ENCODE measurements at regions not wholly inside any gene's neighbourhood (a gene's known extent, or its start where the extent isn't known, plus 50 kb on each side); places are given as distances from the start of the nearest gene placed in this dataset.
"Not testable (repeated sequence)": the region's sequence is repeated elsewhere in the genome, so short reads cannot be mapped to it uniquely, and the experiment has no call there.

- no peak for DNase-seq
Measured at GRCh38 chr16:54985156-54985555, 54.5 kb downstream of the IRX5 start.

GRCh38 chr16:54985668-54986067, 55.0 kb downstream of the IRX5 start:
- no peak for DNase-seq

DNA sequence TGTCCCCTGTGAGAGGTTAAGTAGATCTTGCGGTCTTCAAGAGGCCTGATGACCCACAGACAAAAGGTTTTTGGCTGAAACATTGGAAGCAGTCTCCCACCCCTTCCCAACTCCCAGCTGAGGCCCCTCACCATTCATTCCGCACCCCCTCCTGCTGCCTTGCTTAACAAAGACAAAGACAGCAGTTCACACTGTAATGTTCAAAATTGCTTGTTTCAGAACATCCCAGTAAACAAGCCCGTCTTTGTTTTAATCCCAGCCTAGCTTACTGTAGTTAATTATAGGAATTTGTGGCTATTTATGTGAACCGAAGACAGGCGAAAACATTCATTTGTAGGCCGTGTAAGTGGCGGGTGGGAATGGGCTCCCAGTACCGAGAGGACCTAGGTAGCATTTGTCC, 55.7 kb downstream of the IRX5 start:
- DNase-seq, result no peak

GRCh38 chr16:54987081-54987480, 56.4 kb downstream of the IRX5 start:
- DNase-seq, result no peak

DNA sequence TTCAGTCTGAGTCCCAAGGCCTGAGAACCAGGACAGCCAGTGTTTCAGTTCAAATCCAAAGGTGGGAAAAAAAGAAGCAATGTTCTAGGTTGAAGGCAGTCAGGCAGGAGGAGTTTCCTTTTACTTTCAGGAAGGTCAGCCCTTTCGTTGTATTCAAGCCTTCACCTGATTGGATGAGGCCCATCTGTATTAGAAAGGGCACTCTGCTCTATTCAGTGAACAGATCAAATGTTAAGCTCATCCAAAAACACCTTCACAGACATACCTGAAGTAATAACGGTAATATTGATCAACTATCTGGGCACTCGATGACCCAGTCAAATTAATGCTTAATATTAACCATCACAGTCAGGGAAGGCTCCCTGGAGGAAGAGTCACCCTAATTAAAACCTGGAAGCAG, 60.9 kb downstream of the IRX5 start:
- DNase-seq, result no peak

- not testable (repeated sequence) for DNase-seq
Measured at GRCh38 chr16:54991946-54992345, 61.3 kb downstream of the IRX5 start.

DNA sequence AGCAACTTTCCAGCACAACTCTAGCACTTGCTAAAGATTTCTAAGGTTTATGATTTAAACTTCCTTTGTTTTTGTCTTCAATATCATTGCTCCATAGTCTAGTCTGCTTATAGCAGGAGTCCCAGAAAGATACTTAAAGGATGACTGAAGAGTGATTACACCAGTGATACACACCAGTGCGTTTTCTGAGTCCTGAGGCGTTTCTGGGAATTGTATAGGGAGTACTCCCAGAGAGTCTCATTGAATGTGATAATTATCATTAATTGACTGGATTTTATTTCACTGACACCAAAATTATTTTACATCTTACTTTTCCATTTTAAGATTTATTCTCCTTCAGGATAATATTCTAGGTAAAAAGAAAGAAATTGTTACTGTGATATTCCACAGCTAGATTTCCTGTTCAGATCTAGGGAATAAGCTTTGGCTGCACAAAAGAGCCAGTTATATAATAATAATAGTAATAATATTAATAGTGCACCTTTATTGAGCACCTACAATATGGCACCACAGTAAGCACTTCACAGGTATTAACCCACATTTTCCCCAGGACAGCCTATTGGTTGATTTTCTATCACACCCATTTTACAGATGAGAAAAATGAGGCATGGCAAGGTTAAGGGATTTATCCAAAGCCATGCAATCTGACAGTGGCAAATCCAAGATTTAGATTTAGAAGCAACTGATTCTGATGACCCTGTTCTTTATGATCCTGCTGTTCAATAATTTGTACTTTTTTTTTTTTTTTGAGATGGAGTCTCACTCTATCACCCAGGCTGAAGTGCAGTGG, 62.6 kb downstream of the IRX5 start:
- DNase-seq, result no peak

GRCh38 chr16:54996186-54996585, 65.5 kb downstream of the IRX5 start:
- no peak for DNase-seq

GRCh38 chr16:54998834-54999233, 68.2 kb downstream of the IRX5 start:
- no peak for DNase-seq

GRCh38 chr16:54999481-54999880, 68.8 kb downstream of the IRX5 start:
- no peak for DNase-seq

GRCh38 chr16:55000595-55000994, 69.9 kb downstream of the IRX5 start:
- no peak for DNase-seq

GRCh38 chr16:55001931-55002330, 71.3 kb downstream of the IRX5 start:
- DNase-seq, result no peak

DNA sequence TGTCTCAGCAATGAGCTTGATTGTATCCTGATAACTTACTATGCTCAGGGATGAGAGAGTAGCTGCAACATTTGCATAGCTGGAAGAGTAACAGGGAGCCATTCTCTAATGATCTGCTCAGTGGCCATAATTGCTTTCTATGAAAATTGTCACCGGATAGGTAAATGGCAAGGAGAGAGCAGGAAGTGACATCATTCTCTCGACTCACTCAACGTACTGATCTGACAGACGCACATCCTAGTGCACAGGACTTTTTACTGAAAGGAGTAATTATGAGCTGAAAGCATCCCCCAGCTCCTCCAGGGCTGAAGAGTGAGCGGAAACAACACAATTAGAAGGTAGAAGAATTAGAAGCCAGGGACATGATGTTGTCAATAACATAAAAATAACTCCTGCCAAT, 71.8 kb downstream of the IRX5 start:
- DNase-seq, result no peak

DNA sequence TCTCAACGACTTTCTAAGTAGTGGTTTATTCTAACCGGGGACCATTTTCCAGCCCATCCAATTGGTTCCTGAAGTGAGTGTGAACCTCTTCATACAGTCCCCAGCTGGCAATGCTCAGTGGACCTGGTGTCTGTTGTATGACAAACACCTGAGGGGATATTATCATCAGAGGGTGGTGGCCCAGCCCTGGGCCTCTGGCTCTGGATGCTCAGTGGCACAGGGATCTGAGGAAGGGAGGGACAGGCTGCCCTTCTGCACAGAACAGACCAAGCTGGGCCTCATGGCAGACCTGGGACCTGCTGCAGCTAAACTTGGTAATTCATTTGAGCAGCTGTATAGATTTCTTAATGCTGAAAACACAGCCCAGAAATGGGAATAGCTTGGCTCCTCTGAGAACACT, 72.6 kb downstream of the IRX5 start:
- no peak for DNase-seq

DNA sequence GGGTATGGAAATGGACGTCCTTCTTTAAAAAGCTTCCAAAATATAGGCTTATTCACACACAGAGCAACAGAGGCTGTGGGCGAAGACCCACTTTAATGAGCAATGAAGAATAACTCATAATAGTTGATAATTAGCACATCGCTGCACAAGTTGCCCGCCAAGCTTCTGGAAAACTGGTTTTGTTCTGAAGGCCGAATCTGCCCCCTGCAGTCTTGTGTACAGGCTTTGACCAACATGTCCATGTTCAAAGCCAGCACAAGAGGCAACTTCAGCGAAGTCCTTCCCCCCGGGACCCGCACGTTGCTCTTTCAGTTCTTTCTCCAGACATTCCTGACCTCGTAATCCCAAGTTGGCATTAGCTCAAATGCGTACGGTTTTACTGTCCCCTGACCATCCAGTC, 73.3 kb downstream of the IRX5 start:
- no peak for DNase-seq

- no peak for DNase-seq
Measured at GRCh38 chr16:55007504-55007903, 76.8 kb downstream of the IRX5 start.

- DNase-seq, result no peak
Measured at GRCh38 chr16:55008836-55009510, 78.3 kb downstream of the IRX5 start.

GRCh38 chr16:55009581-55009980, 78.9 kb downstream of the IRX5 start:
- no peak for DNase-seq

DNA sequence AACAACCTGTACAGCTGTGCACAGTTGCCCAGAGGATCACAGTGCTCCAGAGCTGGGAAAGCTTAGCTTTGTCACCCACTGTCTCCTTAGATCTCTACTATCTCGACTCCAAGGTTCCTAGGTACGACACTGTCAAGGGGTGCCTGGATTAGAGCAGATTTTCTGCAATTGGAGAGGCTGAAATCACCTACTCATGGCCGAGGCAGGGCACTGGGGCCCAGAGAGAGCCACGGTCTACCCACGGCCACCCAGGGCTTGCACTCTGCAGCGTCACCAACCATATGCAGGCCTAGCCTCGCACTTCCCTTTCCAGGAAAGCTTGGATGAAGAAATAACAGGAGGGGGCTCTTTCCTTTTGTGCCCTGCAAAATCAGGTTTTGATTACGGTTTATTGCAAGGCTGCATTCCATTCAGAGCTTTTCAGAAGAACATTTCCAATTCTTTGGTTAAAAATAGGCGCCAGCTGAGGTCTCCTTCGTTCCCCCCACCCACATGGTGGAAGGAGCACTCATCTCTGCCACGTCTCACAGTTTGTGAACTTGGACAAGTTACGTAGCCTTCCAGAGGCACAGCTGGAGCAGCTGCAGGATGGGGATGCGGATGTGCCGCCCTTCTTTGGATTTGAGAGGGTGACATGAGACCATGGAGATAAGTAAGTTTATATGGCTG, 80.0 kb downstream of the IRX5 start:
- no peak for DNase-seq

GRCh38 chr16:55012362-55012761, 81.7 kb downstream of the IRX5 start:
- DNase-seq, result no peak

- no peak for DNase-seq
Measured at GRCh38 chr16:55012793-55013192, 82.1 kb downstream of the IRX5 start.

DNA sequence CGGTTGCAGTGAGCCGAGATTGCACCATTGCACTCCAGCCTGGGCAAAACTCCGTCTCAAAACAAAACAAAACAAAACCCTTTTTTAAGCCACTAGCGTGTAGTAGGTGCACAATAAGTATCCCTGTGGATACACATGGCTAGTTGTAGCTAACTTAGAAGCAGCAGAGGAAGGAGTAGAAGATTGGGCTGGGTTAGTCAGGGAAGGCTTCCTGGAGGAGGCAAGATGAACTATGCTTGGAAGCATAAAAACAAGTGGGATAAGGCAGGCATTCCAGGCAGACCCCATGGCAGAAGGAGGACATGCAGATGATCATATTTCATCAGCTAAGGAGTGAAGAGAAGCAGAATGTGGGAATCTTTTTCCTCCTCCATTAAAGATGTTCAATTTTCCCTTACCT, 83.4 kb downstream of the IRX5 start:
- DNase-seq, result no peak

GRCh38 chr16:55015181-55015913, 84.7 kb downstream of the IRX5 start:
- DNase-seq, result no peak

All from NCI-H1930 (cell line).